ENCODE measurements at regions not wholly inside any gene's neighbourhood (a gene's known extent, or its start where the extent isn't known, plus 50 kb on each side); places are given as distances from the start of the nearest gene placed in this dataset.

DNA sequence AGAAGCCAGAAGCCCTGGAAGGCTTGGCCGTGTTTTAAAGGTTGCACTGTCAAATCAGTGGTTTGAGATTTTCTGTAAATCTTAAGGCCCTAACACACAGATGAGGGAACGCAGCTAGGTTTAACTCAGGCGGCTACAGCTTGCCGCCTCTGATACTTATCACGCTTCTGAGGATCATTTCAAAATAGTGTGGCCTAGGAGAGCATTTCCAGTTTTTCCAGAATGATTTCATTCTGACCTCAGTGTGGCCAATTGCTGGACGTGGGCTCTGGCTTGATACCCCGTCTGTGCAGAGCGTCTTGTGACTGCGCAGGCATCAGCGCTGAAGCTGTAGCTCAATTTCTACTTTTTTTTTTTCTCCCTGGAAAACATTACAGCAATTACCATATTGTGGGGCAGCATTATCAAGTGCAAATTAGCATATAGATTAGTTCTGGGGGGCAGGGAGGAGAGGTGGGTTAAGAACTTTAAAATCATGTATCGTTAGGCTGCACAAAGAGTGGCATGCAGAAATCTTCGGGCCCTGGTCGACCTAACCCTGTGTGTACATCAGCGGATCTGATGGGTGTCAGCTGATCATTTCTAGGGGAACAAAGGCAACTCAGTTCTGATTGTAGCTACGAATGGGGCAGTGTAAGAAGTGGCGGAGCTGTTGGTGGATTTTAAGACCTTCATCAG, 105.0 kb upstream of the EEF1E1 start:
- TF ChIP-seq, protein P1, sequence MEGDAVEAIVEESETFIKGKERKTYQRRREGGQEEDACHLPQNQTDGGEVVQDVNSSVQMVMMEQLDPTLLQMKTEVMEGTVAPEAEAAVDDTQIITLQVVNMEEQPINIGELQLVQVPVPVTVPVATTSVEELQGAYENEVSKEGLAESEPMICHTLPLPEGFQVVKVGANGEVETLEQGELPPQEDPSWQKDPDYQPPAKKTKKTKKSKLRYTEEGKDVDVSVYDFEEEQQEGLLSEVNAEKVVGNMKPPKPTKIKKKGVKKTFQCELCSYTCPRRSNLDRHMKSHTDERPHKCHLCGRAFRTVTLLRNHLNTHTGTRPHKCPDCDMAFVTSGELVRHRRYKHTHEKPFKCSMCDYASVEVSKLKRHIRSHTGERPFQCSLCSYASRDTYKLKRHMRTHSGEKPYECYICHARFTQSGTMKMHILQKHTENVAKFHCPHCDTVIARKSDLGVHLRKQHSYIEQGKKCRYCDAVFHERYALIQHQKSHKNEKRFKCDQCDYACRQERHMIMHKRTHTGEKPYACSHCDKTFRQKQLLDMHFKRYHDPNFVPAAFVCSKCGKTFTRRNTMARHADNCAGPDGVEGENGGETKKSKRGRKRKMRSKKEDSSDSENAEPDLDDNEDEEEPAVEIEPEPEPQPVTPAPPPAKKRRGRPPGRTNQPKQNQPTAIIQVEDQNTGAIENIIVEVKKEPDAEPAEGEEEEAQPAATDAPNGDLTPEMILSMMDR (IDR thresholded peaks at IDR 0.05; ENCODE audit: low read length) = no peak
- TF ChIP-seq EZH2 (optimal IDR thresholded peaks at IDR 0.05; ENCODE audit: low read depth, low read length) = no peak
